K562 (cell line): ENCODE measurements at regions not wholly inside any gene's neighbourhood (a gene's known extent, or its start where the extent isn't known, plus 50 kb on each side); places are given as distances from the start of the nearest gene placed in this dataset.
"Not testable (repeated sequence)": the region's sequence is repeated elsewhere in the genome, so short reads cannot be mapped to it uniquely, and the experiment has no call there.

Experiments used
- ATAC-seq: fragments of 200-7000 bp; cut with Tn5 transposase; 3 replicates; pipeline ENCODE4 v1.9.1; 2020; ENCODE audit warnings: moderate library complexity
- BruUV-seq: library from RNA; stranded (reverse); fragments of 400-500 nt; replicated peaks from 2 replicates; lab custom pipeline; 2021; lab: Mats Ljungman, UMichigan
- CTCF ChIA-PET: fragments of 300-600 bp; formaldehyde crosslinking; extraction: SDS; loops from one replicate; lab custom pipeline; 2021; ENCODE audit warnings: low intra/inter-chr PET ratio; lab: Yijun Ruan, JAX
- POLR2A ChIA-PET: fragments of 300-600, 350-650 bp; sonication (Branson Sonifier 250); formaldehyde crosslinking; extraction: SDS; loops from one replicate; lab custom pipeline; 2021; ENCODE audit warnings: antibody characterized with exemption, inconsistent platforms; lab: Yijun Ruan, JAX
- DNase-seq, 4 experiments: peaks; one replicate each; pipeline versions ENCODE4 v3.0.0 to v3.0.0-alpha.2; 2011 to 2018; ENCODE audit warnings: low spot score in 3 of 4, mixed read lengths in 3 of 4; ENCODE audit errors: extremely low read depth in 1 of 4
- FAIRE-seq: peaks from 2 replicates; lab custom pipeline; 2011; peaks lifted over from hg19 to GRCh38; lab: Jason Lieb, UNC
- H2AFZ ChIP-seq: 2 replicates; pipeline ENCODE4 v1.6.0; 2011; ENCODE audit warnings: low read depth, low read length, control low read depth, inconsistent platforms
- H3K27ac ChIP-seq: fragments of 200-600 bp; 3 replicates; pipeline ENCODE4 v1.8.0; 2011; ENCODE audit warnings: low read depth, mild to moderate bottlenecking, control low read depth, inconsistent platforms, low read length, moderate library complexity, mixed read lengths; ENCODE audit errors: extremely low read depth
- H3K27me3 ChIP-seq, 2 experiments: fragments of 300-600 bp in 1 of 2; 2 replicates in 1 of 2; 3 replicates in 1 of 2; pipeline versions ENCODE4 v1.6.0 to v1.8.0; 2011; ENCODE audit warnings: inconsistent platforms in 2 of 2, low read length in 2 of 2, mild to moderate bottlenecking in 1 of 2, mixed read lengths in 1 of 2, moderate library complexity in 1 of 2; ENCODE audit not compliant: control insufficient read depth in 2 of 2, insufficient read depth in 2 of 2
- H3K36me3 ChIP-seq: fragments of 300-600 bp; 3 replicates; pipeline ENCODE4 v1.8.0; 2011; ENCODE audit warnings: mild to moderate bottlenecking, low read length, inconsistent platforms; ENCODE audit not compliant: control insufficient read depth, insufficient read depth
- H3K4me1 ChIP-seq, 2 experiments: fragments of 200-600 bp in 1 of 2; replicated peaks in 1 of 2; 2 replicates in 1 of 2; 3 replicates in 1 of 2; pipeline versions ENCODE4 v1.5.1 to v1.8.0; 2011; ENCODE audit warnings: inconsistent platforms in 2 of 2, low read length in 2 of 2, mild to moderate bottlenecking in 1 of 2, mixed read lengths in 1 of 2, moderate library complexity in 1 of 2; ENCODE audit not compliant: control insufficient read depth in 2 of 2, insufficient read depth in 2 of 2
- H3K4me2 ChIP-seq: 2 replicates; pipeline ENCODE4 v1.6.1; 2011; ENCODE audit warnings: low read length, control low read depth, inconsistent platforms, mixed read lengths; ENCODE audit not compliant: insufficient read depth
- H3K4me3 ChIP-seq: fragments of 200-600 bp; sonication (generic), shearing (Covaris generic); 2 replicates; pipeline ENCODE4 v1.5.1; 2016; ENCODE audit warnings: control low read depth, inconsistent platforms
- H3K79me2 ChIP-seq: fragments of 200-600 bp; 3 replicates; pipeline ENCODE4 v1.8.0; 2011; ENCODE audit warnings: low read length, inconsistent platforms; ENCODE audit not compliant: control insufficient read depth, insufficient read depth
- H3K9ac ChIP-seq, 2 experiments: 2 replicates each; pipeline versions ENCODE4 v1.6.0 to v1.6.1; 2011; ENCODE audit warnings: low read depth in 2 of 2, low read length in 2 of 2, control low read depth in 1 of 2, inconsistent platforms in 1 of 2, mild to moderate bottlenecking in 1 of 2, mixed read lengths in 1 of 2; ENCODE audit not compliant: insufficient read depth in 1 of 2
- H3K9me1 ChIP-seq: one replicate; pipeline ENCODE4 v1.6.0; 2011; ENCODE audit warnings: inconsistent platforms, mild to moderate bottlenecking, low read length, moderate library complexity; ENCODE audit not compliant: control insufficient read depth, insufficient read depth
- H3K9me3 ChIP-seq: replicated peaks from 2 replicates; pipeline ENCODE4 v1.5.1; 2011; ENCODE audit warnings: low read depth, low read length, inconsistent platforms; ENCODE audit not compliant: control insufficient read depth, insufficient read depth
- H4K20me1 ChIP-seq: replicated peaks from 2 replicates; pipeline ENCODE4 v1.6.1; 2011; ENCODE audit warnings: low read length, inconsistent platforms, mixed read lengths; ENCODE audit not compliant: control insufficient read depth, insufficient read depth
- BMI1 ChIP-seq: fragments of 150-350 bp; IDR thresholded peaks from 2 replicates; pipeline ENCODE4 v1.6.1; 2014; ENCODE audit warnings: low read length
- BRCA1 ChIP-seq, 2 experiments: fragments of 450-650 bp in 1 of 2; sonication (generic) in 1 of 2; formaldehyde crosslinking in 1 of 2; IDR thresholded peaks; 2 replicates each; pipeline versions ENCODE4 v1.5.0 to v1.6.1; 2017 to 2020; ENCODE audit warnings: mild to moderate bottlenecking in 1 of 2, missing genetic modification reagents in 1 of 2
- CEBPB ChIP-seq: fragments of 450-650 bp; IDR thresholded peaks from 2 replicates; pipeline ENCODE4 v1.6.1; 2016; ENCODE audit warnings: missing genetic modification characterization, missing compliant biosample characterization
- CTCF ChIP-seq, 3 experiments: IDR thresholded peaks in 2 of 3; conservative IDR thresholded peaks in 1 of 3; 2 replicates each; pipeline ENCODE4 v1.5.1; 2011 to 2012; ENCODE audit warnings: low read length in 3 of 3, mild to moderate bottlenecking in 3 of 3, control low read depth in 2 of 3, improper control_type of control experiment in 1 of 3, inconsistent platforms in 1 of 3, low read depth in 1 of 3, mixed read lengths in 1 of 3, moderate library complexity in 1 of 3; ENCODE audit not compliant: insufficient read depth in 2 of 3
- RAD21 ChIP-seq, 2 experiments: fragments of 250-450 bp in 1 of 2; fragments of 450-650 bp in 1 of 2; sonication (Bioruptor Pico) in 1 of 2; formaldehyde crosslinking in 1 of 2; IDR thresholded peaks in 1 of 2; conservative IDR thresholded peaks in 1 of 2; 2 replicates each; pipeline versions ENCODE4 v1.4.0 to v1.8.0; 2020 to 2022; ENCODE audit warnings: mild to moderate bottlenecking in 2 of 2, moderate library complexity in 1 of 2
- ZNF174 ChIP-seq: fragments of 250-450 bp; sonication (Bioruptor Pico); IDR thresholded peaks from 2 replicates; pipeline ENCODE4 v1.4.0; 2020; ENCODE audit warnings: mild to moderate bottlenecking
- WGBS: fragments of 100-300 bp; shearing (Covaris generic); methylation state at CpG from one replicate; pipeline ENCODE4 v1.1.6; 2016; ENCODE audit warnings: low coverage, mixed read lengths; ENCODE audit not compliant: insufficient coverage; ENCODE audit errors: missing lambda C conversion rate; 5-methylcytosine and 5-hydroxymethylcytosine counted together
- in situ Hi-C: fragments of 300-500 bp; cut with MboI; formaldehyde crosslinking; loops from 4 replicates; pipeline ENCODE4 v1.15.0; 2018; ENCODE audit warnings: inconsistent platforms, mixed read lengths
- intact Hi-C: fragments of 100-400 bp; cut with micrococcal nuclease; formaldehyde crosslinking; loops from 2 replicates; pipeline ENCODE4 v1.14.2; 2022

- ATAC-seq: no peak
- no peak for FAIRE-seq
- CTCF ChIA-PET: no interaction called here
- Histone ChIP-seq H3K36me3 (no peaks in the 10 kb centered on the region), H3K27me3 (no peaks in the 10 kb centered on the region), H3K27ac (no peak overlapping the region), H3K9me1 (no peaks in the 10 kb centered on the region), H3K9ac (no peak overlapping the region)
- in situ Hi-C loops (no loop called here), intact Hi-C loops (no loop called here)
- TF ChIP-seq BMI1: no peak
- TF ChIP-seq CTCF (IDR thresholded peaks at IDR 0.05 in 2 of 3, conservative IDR thresholded peaks at IDR 0.05 in 1 of 3; ENCODE audit: insufficient read depth in 2 of 3, low read depth in 1 of 3, low read length in 3 of 3): 0 out of 6 replicates have a peak, but pooled peaks of 1 of the 3 experiments have one; percentile 23
- TF ChIP-seq CEBPB: peak; percentile 30; the same call in 1 of the 2 replicates
- TF ChIP-seq RAD21 (CRISPR knock-in tag; conservative IDR thresholded peaks at IDR 0.05 in 1 of 2, IDR thresholded peaks at IDR 0.05 in 1 of 2): peak in 1 of 2 experiments; percentile 24; a peak in 1 of 4 replicates
- TF ChIP-seq BRCA1 (IDR thresholded peaks at IDR 0.05): no peak
- TF ChIP-seq BRCA1 (CRISPR knock-in tag; IDR thresholded peaks at IDR 0.05): no peak
- TF ChIP-seq ZNF174 (CRISPR knock-in tag): no peak
- TF ChIP-seq, all 486 proteins: peak for 3
- H3K79me2 ChIP-seq: no peaks in the 10 kb centered on the region
- H3K4me3 ChIP-seq: no peak overlapping the region
- H2AFZ ChIP-seq: no peak overlapping the region
- no peaks in the 10 kb centered on the region for H3K4me1 ChIP-seq
- no peaks in the 10 kb centered on the region for H3K9me3 ChIP-seq
- POLR2A ChIA-PET: no interaction called here
- WGBS: 0% methylated on average over 7 of the region's 7 CpGs
- BruUV-seq: no TSS peak
- H4K20me1 ChIP-seq: no peaks in the 10 kb centered on the region
- H3K4me2 ChIP-seq: no peak overlapping the region
- peak; percentile 8 to 12 (median 10) for DNase-seq
These were observed 606.9 kb upstream of the RBFOX1 start for GRCh38 chr16:6725634-6726331.

- H3K4me1 ChIP-seq, H3K36me3 ChIP-seq, BruUV-seq, ATAC-seq, intact Hi-C loops, H3K9ac ChIP-seq, in situ Hi-C loops, H3K4me2 ChIP-seq, FAIRE-seq, H3K9me1 ChIP-seq, H3K9me3 ChIP-seq, H3K79me2 ChIP-seq, POLR2A ChIA-PET, H3K27ac ChIP-seq, DNase-seq, H3K27me3 ChIP-seq, H3K4me3 ChIP-seq, H2AFZ ChIP-seq, H4K20me1 ChIP-seq, CTCF ChIA-PET: not testable (repeated sequence)
- 0% methylated on average over 3 of the region's 10 CpGs for WGBS
These were observed 607.4 kb upstream of the RBFOX1 start for GRCh38 chr16:6725206-6725605.
